HG03103 (cell line): ENCODE measurements at regions not wholly inside any gene's neighbourhood (a gene's known extent, or its start where the extent isn't known, plus 50 kb on each side); places are given as distances from the start of the nearest gene placed in this dataset.
"Not testable (repeated sequence)": the region's sequence is repeated elsewhere in the genome, so short reads cannot be mapped to it uniquely, and the experiment has no call there.

ENCODE experiments used
- ATAC-seq: cut with Tn5 transposase; IDR thresholded peaks from one replicate; pipeline ENCODE4 v1.9.1; 2021; ENCODE audit warnings: low read depth; ENCODE audit not compliant: unreplicated experiment

GRCh38 chr15:59835776-59836175 lies 146.7 kb upstream of the BNIP2 start:
- ATAC-seq = no peak

- no peak for ATAC-seq
Measured at GRCh38 chr15:59834528-59834927, 145.4 kb upstream of the BNIP2 start.

GRCh38 chr15:59833366-59833765 lies 144.2 kb upstream of the BNIP2 start:
- no peak for ATAC-seq

GRCh38 chr15:59830873-59831272 lies 141.8 kb upstream of the BNIP2 start:
- no peak for ATAC-seq

- no peak for ATAC-seq
Measured at GRCh38 chr15:59830098-59830497, 141.0 kb upstream of the BNIP2 start.

- no peak for ATAC-seq
Measured at GRCh38 chr15:59828861-59829260, 139.7 kb upstream of the BNIP2 start.

- ATAC-seq = no peak
Measured at GRCh38 chr15:59828263-59828662, 139.1 kb upstream of the BNIP2 start.

- ATAC-seq = no peak
Measured at GRCh38 chr15:59825901-59826300, 136.8 kb upstream of the BNIP2 start.

- no peak for ATAC-seq
Measured at GRCh38 chr15:59821286-59821685, 132.2 kb upstream of the BNIP2 start.

- ATAC-seq = no peak
Measured at GRCh38 chr15:59819092-59819491, 130.0 kb upstream of the BNIP2 start.

GRCh38 chr15:59818336-59818735 lies 129.2 kb upstream of the BNIP2 start:
- ATAC-seq = no peak

- ATAC-seq = no peak
Measured at GRCh38 chr15:59817834-59818233, 128.7 kb upstream of the BNIP2 start.

GRCh38 chr15:59817053-59817452 lies 127.9 kb upstream of the BNIP2 start:
- ATAC-seq = no peak

GRCh38 chr15:59814409-59814808 lies 125.3 kb upstream of the BNIP2 start:
- ATAC-seq = no peak

- ATAC-seq = no peak
Measured at GRCh38 chr15:59812889-59813288, 123.8 kb upstream of the BNIP2 start.

GRCh38 chr15:59812250-59812870 lies 123.2 kb upstream of the BNIP2 start:
- no peak for ATAC-seq

GRCh38 chr15:59803293-59803966 lies 114.3 kb upstream of the BNIP2 start:
- ATAC-seq = not testable (repeated sequence)

GRCh38 chr15:59801649-59802048 lies 112.5 kb upstream of the BNIP2 start:
- ATAC-seq = no peak

GRCh38 chr15:59798605-59798917 lies 109.4 kb upstream of the BNIP2 start:
- ATAC-seq = no peak

- ATAC-seq = no peak
Measured at GRCh38 chr15:59797756-59798604, 108.9 kb upstream of the BNIP2 start.

- ATAC-seq = no peak
Measured at GRCh38 chr15:59794229-59794886, 105.2 kb upstream of the BNIP2 start.
